Sciatic nerve (tissue), 2 donors: ENCODE measurements at regions not wholly inside any gene's neighbourhood (a gene's known extent, or its start where the extent isn't known, plus 50 kb on each side); places are given as distances from the start of the nearest gene placed in this dataset.
"Not testable (repeated sequence)": the region's sequence is repeated elsewhere in the genome, so short reads cannot be mapped to it uniquely, and the experiment has no call there.

Experiments used
- ATAC-seq: fragments of 200-7000 bp; cut with Tn5 transposase; one replicate; pipeline ENCODE4 v1.9.1; 2020; ENCODE audit warnings: mild to moderate bottlenecking, moderate library complexity
- DNase-seq: peaks from one replicate; pipeline ENCODE4 v3.0.0-alpha.2; 2020; ENCODE audit warnings: low spot score
- intact Hi-C: fragments of 100-400 bp; cut with DNase I; formaldehyde crosslinking; loops from one replicate; pipeline ENCODE4 v1.14.2; 2022
- donor health status: DM: no; HTN: no; CAD: no.
- donor health status: DM: no; HTN: no; CAD: no.

GRCh38 chr20:48535556-48535955 lies 292.2 kb downstream of the PREX1 start:
- ATAC-seq (no peak), DNase-seq (no peak)
- intact Hi-C loops: no loop called here

DNA sequence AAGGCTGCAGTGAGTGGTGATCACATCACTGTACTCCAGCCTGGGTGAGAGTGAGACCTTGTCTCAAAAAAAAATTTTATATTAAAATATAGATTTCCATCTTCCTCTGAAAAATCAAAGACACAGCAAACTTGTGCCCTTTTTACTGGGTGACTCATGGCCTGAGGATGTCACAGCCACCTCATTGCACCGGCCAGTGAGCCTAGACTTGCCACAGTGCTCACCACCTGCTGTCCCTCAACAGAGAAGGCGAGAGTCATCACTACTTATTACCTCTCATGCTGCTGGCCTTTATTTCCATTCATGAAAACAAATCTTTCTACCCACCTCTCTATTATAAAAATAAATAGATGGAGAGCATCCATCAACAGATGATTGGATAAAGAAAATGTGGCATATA lies 295.8 kb downstream of the PREX1 start:
- ATAC-seq: no peak
- DNase-seq: no peak
- intact Hi-C loops: no loop called here

DNA sequence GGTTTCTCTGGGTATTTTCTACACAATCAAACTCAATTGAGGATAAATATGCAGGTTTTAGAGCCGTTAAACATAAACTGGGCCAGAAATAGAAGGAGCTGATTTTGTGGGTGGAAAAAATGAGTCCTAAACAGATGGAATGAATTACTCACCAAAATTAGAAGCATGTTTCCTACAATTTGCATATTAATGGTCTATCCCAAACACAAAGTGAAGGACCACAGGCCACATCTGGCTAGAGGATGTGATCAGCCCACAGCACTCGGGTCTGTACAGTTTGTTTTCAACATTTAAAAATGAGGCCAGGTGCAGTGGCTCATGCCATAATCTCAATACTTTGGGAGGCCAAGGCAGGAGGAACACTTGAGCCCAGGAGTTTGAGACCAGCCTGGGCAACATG lies 296.3 kb downstream of the PREX1 start:
- DNase-seq: no peak
- no peak for ATAC-seq
- intact Hi-C loops: no loop called here

DNA sequence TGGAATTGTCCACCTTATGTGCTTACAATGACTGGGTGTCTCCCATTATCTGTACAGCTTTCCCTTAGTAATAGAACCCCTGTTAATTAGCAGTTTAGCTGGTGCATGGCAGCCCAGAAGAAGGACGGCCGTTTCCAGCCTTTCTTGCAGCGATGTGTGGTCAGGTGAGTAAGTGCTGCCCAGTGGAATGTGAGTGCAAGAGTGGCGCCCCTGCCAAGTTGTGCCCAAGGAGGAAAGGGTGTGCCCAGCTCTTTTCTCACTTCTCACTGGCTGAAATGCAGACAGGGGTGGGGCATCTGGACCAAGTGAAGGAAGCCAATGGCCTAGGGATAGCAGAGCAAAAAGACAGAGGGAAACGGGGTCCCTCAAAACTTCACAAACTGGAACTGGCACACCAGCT lies 296.8 kb downstream of the PREX1 start:
- intact Hi-C loops: no loop called here
- ATAC-seq (no peak), DNase-seq (no peak)

GRCh38 chr20:48528346-48528745 lies 299.5 kb downstream of the PREX1 start:
- ATAC-seq (no peak), DNase-seq (no peak)
- intact Hi-C loops: no loop called here

DNA sequence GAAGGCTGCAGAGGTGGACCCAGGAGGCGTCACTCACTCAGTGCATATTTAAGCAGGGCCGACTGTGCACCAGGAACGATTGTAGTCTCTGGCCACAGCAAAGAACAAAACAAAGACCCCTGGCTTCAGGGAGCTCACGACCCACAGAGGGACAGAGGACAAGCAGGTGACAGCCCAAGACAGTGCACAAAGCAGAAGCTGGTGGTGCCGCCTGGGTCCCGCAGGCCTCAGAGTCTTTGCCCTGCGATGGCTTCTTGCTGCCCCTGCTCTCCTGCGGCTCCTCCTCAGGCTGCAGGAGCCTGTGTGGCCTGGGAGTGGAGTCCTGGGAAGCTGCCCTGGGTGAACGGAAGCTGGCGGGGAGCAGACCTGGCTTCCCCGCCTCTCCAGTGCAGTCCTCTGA lies 300.0 kb downstream of the PREX1 start:
- no peak for ATAC-seq
- no peak for DNase-seq
- intact Hi-C loops: no loop called here

DNA sequence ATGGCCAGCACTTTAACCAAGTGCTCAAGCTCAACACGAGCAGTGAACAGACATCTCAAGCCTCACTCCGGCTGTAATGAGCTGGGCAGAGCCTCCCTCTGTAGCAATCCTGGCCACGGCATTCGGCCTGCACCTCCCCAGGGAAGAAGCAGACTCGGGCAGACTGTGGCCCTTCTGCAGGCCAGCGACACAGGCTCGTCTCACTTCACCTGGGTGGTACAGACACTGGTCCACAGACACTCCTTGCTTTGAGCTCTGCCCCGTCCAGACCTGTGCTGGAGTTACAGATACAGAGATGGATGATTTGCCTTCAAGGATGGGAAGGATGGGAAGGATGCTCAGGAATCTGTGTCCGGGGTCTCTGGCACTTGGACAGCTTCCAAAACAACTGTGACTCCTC lies 300.9 kb downstream of the PREX1 start:
- intact Hi-C loops: no loop called here
- DNase-seq: no peak
- ATAC-seq: no peak

DNA sequence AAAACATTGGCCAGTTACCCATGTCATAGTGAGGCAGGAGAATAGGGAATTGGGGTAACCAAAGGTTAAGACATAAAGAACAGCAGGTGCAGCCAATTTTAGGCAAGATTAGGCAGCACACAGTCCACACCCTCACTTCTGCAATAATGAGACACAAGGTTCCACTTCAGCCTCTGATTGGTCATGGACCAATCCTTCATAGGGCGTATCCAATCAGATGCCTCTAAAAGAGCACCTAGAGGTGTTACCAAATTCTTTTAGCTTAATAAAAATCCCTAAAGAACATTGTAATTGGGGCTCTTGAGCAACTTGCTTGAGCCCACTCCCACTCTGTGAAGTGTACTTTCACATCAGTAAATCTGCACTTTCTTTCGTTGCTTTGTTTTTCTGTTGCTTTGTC lies 302.4 kb downstream of the PREX1 start:
- ATAC-seq (no peak), DNase-seq (no peak)
- intact Hi-C loops: no loop called here

- DNase-seq (no peak), ATAC-seq (no peak)
- intact Hi-C loops: no loop called here
Observed at GRCh38 chr20:48524582-48524981, 303.2 kb downstream of the PREX1 start.

DNA sequence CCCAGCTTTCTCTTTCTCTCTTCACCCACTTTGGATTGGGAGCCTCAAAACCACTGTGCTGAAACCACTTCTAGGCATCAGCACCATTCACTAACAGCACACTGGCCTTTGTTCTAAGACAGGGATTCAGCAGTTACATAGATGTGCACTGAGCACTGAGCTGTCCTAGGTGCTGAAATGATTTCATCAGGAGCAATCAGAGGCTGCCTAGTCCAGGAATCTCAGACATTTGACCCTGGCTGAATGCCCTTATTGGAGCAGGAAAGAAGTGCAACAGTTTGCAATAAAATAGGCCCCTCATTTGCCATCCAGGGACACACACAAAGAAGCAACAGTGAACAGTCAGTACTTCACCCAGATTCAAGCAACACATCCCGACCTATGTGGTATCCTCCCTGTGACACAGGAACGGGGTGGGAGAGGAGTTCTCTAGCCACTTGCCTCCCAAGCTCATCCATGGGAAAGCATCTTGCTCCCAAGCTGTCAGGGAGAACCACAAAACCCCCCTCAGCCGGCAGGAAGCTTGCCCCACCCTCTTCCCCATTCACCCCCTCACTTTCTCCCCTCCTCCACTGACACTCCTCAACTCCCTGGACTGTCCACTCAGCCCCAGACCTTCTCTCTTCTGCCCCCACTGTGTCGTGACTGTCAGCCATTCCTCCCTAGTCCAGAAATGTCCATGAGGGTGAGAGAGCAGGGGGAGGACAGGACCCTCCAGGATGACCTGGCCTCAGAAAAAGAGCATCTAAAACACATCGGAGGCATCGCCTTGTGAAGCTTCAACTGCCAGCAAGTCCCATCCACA lies 304.4 kb downstream of the PREX1 start:
- peak; percentile 67 for ATAC-seq

GRCh38 chr20:48521121-48521520 lies 306.7 kb downstream of the PREX1 start:
- intact Hi-C loops: no loop called here
- no peak for ATAC-seq
- DNase-seq: no peak

More for the DNA sequence above, 304.4 kb downstream of the PREX1 start:
- no peak for DNase-seq
- intact Hi-C loops: no loop called here

GRCh38 chr20:48516196-48516595 lies 311.6 kb downstream of the PREX1 start:
- ATAC-seq: not testable (repeated sequence)
- intact Hi-C loops: loop anchor here (5.0 kb wide), 1 partner anchor 624 kb away; no protein-coding TSS in a partner anchor
- DNase-seq: peak; percentile 68

GRCh38 chr20:48514577-48514976 lies 313.2 kb downstream of the PREX1 start:
- intact Hi-C loops, DNase-seq: not testable (repeated sequence)

GRCh38 chr20:48512539-48512938 lies 315.3 kb downstream of the PREX1 start:
- intact Hi-C loops, ATAC-seq: not testable (repeated sequence)

More at GRCh38 chr20:48514577-48514976, 313.2 kb downstream of the PREX1 start:
- not testable (repeated sequence) for ATAC-seq

GRCh38 chr20:48505066-48505465 lies 322.7 kb downstream of the PREX1 start:
- DNase-seq, ATAC-seq, intact Hi-C loops: not testable (repeated sequence)

More at GRCh38 chr20:48512539-48512938, 315.3 kb downstream of the PREX1 start:
- DNase-seq: not testable (repeated sequence)

GRCh38 chr20:48503166-48503815 lies 324.5 kb downstream of the PREX1 start:
- ATAC-seq (no peak), DNase-seq (no peak)
- intact Hi-C loops: no loop called here

- DNase-seq: no peak
- ATAC-seq: no peak
Observed at GRCh38 chr20:48502758-48503157, 325.0 kb downstream of the PREX1 start.

GRCh38 chr20:48502016-48502415 lies 325.8 kb downstream of the PREX1 start:
- DNase-seq: no peak
- intact Hi-C loops: no loop called here
- ATAC-seq: no peak

More at GRCh38 chr20:48502758-48503157, 325.0 kb downstream of the PREX1 start:
- intact Hi-C loops: no loop called here

- intact Hi-C loops, DNase-seq, ATAC-seq: not testable (repeated sequence)
Observed at GRCh38 chr20:48500900-48501299, 326.9 kb downstream of the PREX1 start.

DNA sequence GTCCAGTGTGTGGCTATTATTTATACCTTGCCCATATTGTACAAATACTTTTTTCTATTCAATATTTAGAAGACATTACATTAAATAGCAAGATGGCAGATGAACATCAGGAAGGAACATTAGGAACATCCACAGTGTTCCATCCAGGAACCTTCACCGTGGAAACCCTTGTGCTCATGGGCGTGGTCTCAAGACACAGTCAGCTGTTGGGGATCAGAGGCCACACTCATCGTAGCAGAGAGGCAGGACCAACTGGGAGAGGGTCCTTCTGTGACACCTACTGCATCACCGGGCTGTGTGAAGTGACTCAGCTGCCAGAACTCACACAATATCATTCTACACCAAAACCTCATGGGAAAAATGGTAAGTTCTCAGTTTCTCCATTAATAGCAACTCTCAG lies 328.9 kb downstream of the PREX1 start:
- DNase-seq, intact Hi-C loops, ATAC-seq: not testable (repeated sequence)
